K562 (cell line): ENCODE measurements at regions not wholly inside any gene's neighbourhood (a gene's known extent, or its start where the extent isn't known, plus 50 kb on each side); places are given as distances from the start of the nearest gene placed in this dataset.

Experiments used
- ADNP ChIP-seq: fragments of 200-800 bp; sonication (Bioruptor generic); IDR thresholded peaks from 2 replicates; pipeline ENCODE4 v1.6.1; 2016; ENCODE audit warnings: missing genetic modification characterization, missing compliant biosample characterization
- FOSL1 ChIP-seq: fragments of 200-800 bp; sonication (Bioruptor generic); conservative IDR thresholded peaks from 2 replicates; pipeline ENCODE4 v1.6.1; 2016; ENCODE audit warnings: missing genetic modification characterization, missing compliant biosample characterization
- JUND ChIP-seq, 2 experiments: IDR thresholded peaks; 2 replicates in 1 of 2; 3 replicates in 1 of 2; pipeline ENCODE4 v1.6.1; 2011; ENCODE audit warnings: borderline replicate concordance in 2 of 2, low read depth in 2 of 2, low read length in 2 of 2, improper control_type of control experiment in 1 of 2, missing biosample characterization in 1 of 2, missing genetic modification characterization in 1 of 2, missing genetic modification reagents in 1 of 2
- KAT2B ChIP-seq: IDR thresholded peaks from one replicate; pipeline ENCODE4 v1.6.1; 2012; ENCODE audit warnings: low read depth, mild to moderate bottlenecking, control low read depth, inconsistent platforms, low read length, moderate library complexity
- LCOR ChIP-seq: sonication (generic); formaldehyde crosslinking; IDR thresholded peaks from 2 replicates; pipeline ENCODE4 v1.8.0; 2022; ENCODE audit warnings: mild to moderate bottlenecking, missing genetic modification reagents
- SIRT6 ChIP-seq: IDR thresholded peaks from one replicate; pipeline ENCODE4 v1.6.1; 2012; ENCODE audit warnings: low read depth, mild to moderate bottlenecking, control low read depth, inconsistent platforms, low read length, moderate library complexity
- TGIF2 ChIP-seq: sonication (generic); formaldehyde crosslinking; IDR thresholded peaks from 2 replicates; pipeline ENCODE4 v1.8.1; 2022; ENCODE audit warnings: mild to moderate bottlenecking, missing genetic modification reagents, moderate library complexity
- TRIM24 ChIP-seq, 2 experiments: fragments of 450-650 bp; IDR thresholded peaks; 2 replicates each; pipeline ENCODE4 v1.6.1; 2016
- ZBTB43 ChIP-seq: sonication (generic); formaldehyde crosslinking; IDR thresholded peaks from 2 replicates; pipeline ENCODE4 v1.8.0; 2023; ENCODE audit warnings: mild to moderate bottlenecking, missing genetic modification reagents

GRCh38 chr4:114108869-114109268 is 129.4 kb upstream of the ARSJ start:
- no peak for TF ChIP-seq KAT2B
- TF ChIP-seq FOSL1 = no peak
- no peak for TF ChIP-seq TRIM24 (IDR thresholded peaks at IDR 0.05)
- TF ChIP-seq SIRT6 = no peak
- no peak for TF ChIP-seq LCOR (CRISPR knock-in tag)
- TF ChIP-seq TGIF2 (CRISPR knock-in tag) = no peak
- TF ChIP-seq ZBTB43 (CRISPR knock-in tag) = no peak
- no peak for TF ChIP-seq ADNP (tag)
- no peak for TF ChIP-seq JUND (IDR thresholded peaks at IDR 0.05; ENCODE audit: borderline replicate concordance, low read depth, low read length)
- TF ChIP-seq JUND (tag; IDR thresholded peaks at IDR 0.05; ENCODE audit: borderline replicate concordance, low read depth, low read length) = no peak
